SK-N-DZ (cell line): ENCODE measurements at regions not wholly inside any gene's neighbourhood (a gene's known extent, or its start where the extent isn't known, plus 50 kb on each side); places are given as distances from the start of the nearest gene placed in this dataset.
"Not testable (repeated sequence)": the region's sequence is repeated elsewhere in the genome, so short reads cannot be mapped to it uniquely, and the experiment has no call there.

Experiments used
- DNase-seq: peaks from one replicate; pipeline ENCODE4 v3.0.0-alpha.2; 2015; ENCODE audit warnings: low spot score

- DNase-seq: no peak
These were observed 154.6 kb upstream of the NYAP2 start for GRCh38 chr2:225244933-225245332.

GRCh38 chr2:225236769-225237323 lies 162.7 kb upstream of the NYAP2 start:
- no peak for DNase-seq

- DNase-seq: no peak
These were observed 166.3 kb upstream of the NYAP2 start for GRCh38 chr2:225233234-225233633.

- DNase-seq: no peak
These were observed 167.6 kb upstream of the NYAP2 start for GRCh38 chr2:225231900-225232299.

- not testable (repeated sequence) for DNase-seq
These were observed 170.2 kb upstream of the NYAP2 start for GRCh38 chr2:225229346-225229745.

GRCh38 chr2:225226441-225226840 lies 173.1 kb upstream of the NYAP2 start:
- no peak for DNase-seq

- DNase-seq: no peak
These were observed 176.2 kb upstream of the NYAP2 start for GRCh38 chr2:225223301-225223700.

GRCh38 chr2:225207471-225207870 lies 165.2 kb upstream of the DOCK10 start:
- DNase-seq: no peak

GRCh38 chr2:225207043-225207442 lies 164.8 kb upstream of the DOCK10 start:
- peak; percentile 51 for DNase-seq

GRCh38 chr2:225196579-225196978 lies 154.3 kb upstream of the DOCK10 start:
- no peak for DNase-seq

- DNase-seq: no peak
These were observed 150.6 kb upstream of the DOCK10 start for GRCh38 chr2:225192869-225193268.

GRCh38 chr2:225190987-225191386 lies 148.7 kb upstream of the DOCK10 start:
- DNase-seq: no peak

- no peak for DNase-seq
These were observed 142.7 kb upstream of the DOCK10 start for GRCh38 chr2:225184948-225185347.

GRCh38 chr2:225182126-225182525 lies 139.9 kb upstream of the DOCK10 start:
- no peak for DNase-seq

- DNase-seq: no peak
These were observed 134.8 kb upstream of the DOCK10 start for GRCh38 chr2:225177098-225177497.

GRCh38 chr2:225173909-225174308 lies 131.6 kb upstream of the DOCK10 start:
- DNase-seq: peak; percentile 52

- DNase-seq: no peak
These were observed 129.1 kb upstream of the DOCK10 start for GRCh38 chr2:225171350-225171749.

GRCh38 chr2:225170162-225170561 lies 127.9 kb upstream of the DOCK10 start:
- DNase-seq: no peak

- no peak for DNase-seq
These were observed 127.1 kb upstream of the DOCK10 start for GRCh38 chr2:225169396-225169795.

- DNase-seq: no peak
These were observed 122.8 kb upstream of the DOCK10 start for GRCh38 chr2:225165052-225165451.

GRCh38 chr2:225164401-225165050 lies 122.3 kb upstream of the DOCK10 start:
- no peak for DNase-seq

GRCh38 chr2:225158360-225158759 lies 116.1 kb upstream of the DOCK10 start:
- no peak for DNase-seq

- no peak for DNase-seq
These were observed 114.7 kb upstream of the DOCK10 start for GRCh38 chr2:225156853-225157451.
